ENCODE measurements at regions not wholly inside any gene's neighbourhood (a gene's known extent, or its start where the extent isn't known, plus 50 kb on each side); places are given as distances from the start of the nearest gene placed in this dataset.
"Not testable (repeated sequence)": the region's sequence is repeated elsewhere in the genome, so short reads cannot be mapped to it uniquely, and the experiment has no call there.

DNA sequence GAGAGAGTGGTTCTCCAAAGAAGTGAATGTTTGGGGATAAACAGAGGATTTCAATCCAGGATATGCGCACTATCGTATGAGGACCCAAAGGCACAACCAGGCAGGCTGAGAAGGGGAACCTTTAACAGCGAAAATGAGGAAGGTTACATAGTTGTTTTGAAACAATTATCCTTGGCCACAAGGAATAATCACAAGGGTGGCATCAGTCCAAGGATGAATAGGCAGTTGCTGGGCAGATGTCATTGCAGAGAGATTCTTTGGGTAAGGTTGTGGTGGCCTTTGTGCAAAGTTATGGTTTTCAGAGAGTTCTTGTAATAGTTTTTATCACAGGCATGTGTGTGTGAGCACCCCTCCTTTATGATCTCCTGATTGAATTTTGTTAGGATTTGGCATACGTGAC is 58.9 kb upstream of the NBPF20 start:
- H3K27me3 ChIP-seq (ENCODE audit: control insufficient read depth in 1 of 2, insufficient read depth in 2 of 2, low read length in 2 of 2); H3K36me3 ChIP-seq (ENCODE audit: control insufficient read depth in 2 of 2, insufficient read depth in 2 of 2, low read length in 1 of 2); H3K9me3 ChIP-seq (ENCODE audit: control insufficient read depth in 2 of 2, insufficient read depth in 1 of 2, low read depth in 1 of 2, low read length in 1 of 2); H3K4me1 ChIP-seq (ENCODE audit: control insufficient read depth in 2 of 2, insufficient read depth in 2 of 2, low read length in 1 of 2); H3K4me3 ChIP-seq (ENCODE audit: low read depth in 1 of 2, low read length in 2 of 2); H3K27ac ChIP-seq (ENCODE audit: low read depth in 2 of 2, low read length in 1 of 2): not testable (repeated sequence)
- 78 to 89% methylated on average over 2 of the region's 4 CpGs for WGBS, 2 donors

DNA sequence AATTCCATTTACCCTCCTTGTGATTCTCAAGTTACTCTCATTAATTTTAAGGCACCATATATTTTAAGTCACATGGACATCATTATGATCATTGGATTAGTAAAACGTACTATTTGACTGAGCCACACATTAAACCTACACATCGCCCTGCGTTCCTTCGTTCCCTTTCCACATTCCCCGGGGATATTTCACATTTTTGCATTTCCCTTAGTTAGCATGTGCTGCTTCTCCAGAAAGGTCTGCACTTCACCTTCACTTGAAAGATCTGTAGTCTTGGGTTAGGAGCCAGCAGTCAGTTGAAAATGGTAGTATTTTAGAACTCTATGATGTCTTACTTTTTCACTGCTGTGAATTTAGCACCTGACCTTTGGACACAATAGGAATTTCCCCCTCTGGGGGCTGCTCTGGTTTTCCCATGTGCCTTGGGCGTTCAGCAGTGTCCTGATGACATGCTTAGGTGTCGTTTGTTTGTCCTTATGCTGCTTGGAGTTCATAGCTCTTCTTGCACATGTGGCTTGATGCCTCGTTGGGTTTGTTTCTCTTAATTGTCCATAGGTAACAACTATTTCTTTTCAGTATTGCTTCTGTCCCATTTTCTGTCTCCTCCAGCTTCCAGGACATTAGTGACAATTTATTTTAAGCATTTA is 56.9 kb upstream of the NBPF20 start:
- not testable (repeated sequence) for H3K4me3 ChIP-seq (ENCODE audit: low read depth in 1 of 2, low read length in 2 of 2); H3K27ac ChIP-seq (ENCODE audit: low read depth in 2 of 2, low read length in 1 of 2); H3K36me3 ChIP-seq (ENCODE audit: control insufficient read depth in 2 of 2, insufficient read depth in 2 of 2, low read length in 1 of 2); H3K27me3 ChIP-seq (ENCODE audit: control insufficient read depth in 1 of 2, insufficient read depth in 2 of 2, low read length in 2 of 2); H3K4me1 ChIP-seq (ENCODE audit: control insufficient read depth in 2 of 2, insufficient read depth in 2 of 2, low read length in 1 of 2); H3K9me3 ChIP-seq (ENCODE audit: control insufficient read depth in 2 of 2, insufficient read depth in 1 of 2, low read depth in 1 of 2, low read length in 1 of 2)
- WGBS, 2 donors: 29 to 30% methylated on average over 7 of the region's 8 CpGs

DNA sequence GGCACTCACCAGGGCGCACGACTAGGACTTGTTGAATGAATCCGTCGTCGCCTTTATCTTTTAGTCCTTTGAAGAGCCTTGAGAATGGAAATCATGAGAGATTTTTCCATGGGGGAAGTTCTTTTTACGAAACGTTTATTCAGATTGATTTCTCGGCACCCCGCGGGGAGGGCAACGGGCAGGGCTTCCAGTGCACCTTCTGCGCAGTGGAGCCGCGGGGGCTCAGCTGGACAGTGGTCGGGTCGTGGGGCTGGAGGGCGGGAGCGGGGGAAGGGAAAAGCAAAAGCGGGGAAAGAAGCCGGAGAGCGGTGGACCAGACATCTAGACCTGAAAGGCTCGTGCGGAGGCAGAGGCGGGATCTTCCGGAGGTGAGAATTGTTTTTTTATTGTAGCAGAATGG is 50.6 kb upstream of the NBPF20 start:
- H3K27ac ChIP-seq (ENCODE audit: low read depth in 2 of 2, low read length in 1 of 2); H3K27me3 ChIP-seq (ENCODE audit: control insufficient read depth in 1 of 2, insufficient read depth in 2 of 2, low read length in 2 of 2); H3K36me3 ChIP-seq (ENCODE audit: control insufficient read depth in 2 of 2, insufficient read depth in 2 of 2, low read length in 1 of 2); H3K4me1 ChIP-seq (ENCODE audit: control insufficient read depth in 2 of 2, insufficient read depth in 2 of 2, low read length in 1 of 2); H3K9me3 ChIP-seq (ENCODE audit: control insufficient read depth in 2 of 2, insufficient read depth in 1 of 2, low read depth in 1 of 2, low read length in 1 of 2): not testable (repeated sequence)
- 3% methylated on average over 25 of the region's 25 CpGs for WGBS, 2 donors
- H3K4me3 ChIP-seq (ENCODE audit: low read depth in 1 of 2, low read length in 2 of 2): peak overlapping the region in 1 of 2 donors; percentile 28

DNA sequence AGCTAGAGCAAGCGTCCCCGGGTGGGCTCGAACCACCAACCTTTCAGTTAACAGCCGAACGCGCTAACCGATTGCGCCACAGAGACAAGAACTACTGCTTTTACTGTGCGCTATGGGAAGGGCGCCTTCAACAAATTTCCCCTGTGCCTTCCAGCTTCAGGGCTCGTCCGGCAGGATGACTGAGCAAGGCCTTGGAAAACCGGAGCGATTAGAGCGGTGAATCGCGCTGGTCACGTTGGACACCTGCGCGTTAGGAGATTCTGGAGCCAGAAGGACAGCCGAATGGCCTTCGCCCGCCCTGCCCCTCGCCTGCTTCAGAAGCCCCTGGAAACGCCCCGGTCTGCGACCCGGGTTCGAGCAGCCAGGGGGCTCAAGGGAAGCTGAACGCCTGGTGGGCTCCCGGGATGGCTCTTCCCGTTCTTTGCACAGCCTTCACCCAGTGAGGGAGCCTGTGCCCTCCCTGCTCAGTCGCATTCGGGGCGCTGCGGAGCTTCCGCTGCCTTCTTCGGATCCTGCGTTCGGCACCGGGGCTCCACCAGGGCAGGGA is 50.0 kb upstream of the NBPF20 start:
- not testable (repeated sequence) for H3K4me1 ChIP-seq (ENCODE audit: control insufficient read depth in 2 of 2, insufficient read depth in 2 of 2, low read length in 1 of 2); H3K27me3 ChIP-seq (ENCODE audit: control insufficient read depth in 1 of 2, insufficient read depth in 2 of 2, low read length in 2 of 2); H3K4me3 ChIP-seq (ENCODE audit: low read depth in 1 of 2, low read length in 2 of 2); H3K36me3 ChIP-seq (ENCODE audit: control insufficient read depth in 2 of 2, insufficient read depth in 2 of 2, low read length in 1 of 2); H3K27ac ChIP-seq (ENCODE audit: low read depth in 2 of 2, low read length in 1 of 2); H3K9me3 ChIP-seq (ENCODE audit: control insufficient read depth in 2 of 2, insufficient read depth in 1 of 2, low read depth in 1 of 2, low read length in 1 of 2)
- 8 to 10% methylated on average over 23 to 41 of the region's 41 CpGs for WGBS, 2 donors
